ENCODE measurements at regions not wholly inside any gene's neighbourhood (a gene's known extent, or its start where the extent isn't known, plus 50 kb on each side); places are given as distances from the start of the nearest gene placed in this dataset.
A peak's percentile ranks its signal among the peaks of the same experiment; 100 is the strongest.

DNA sequence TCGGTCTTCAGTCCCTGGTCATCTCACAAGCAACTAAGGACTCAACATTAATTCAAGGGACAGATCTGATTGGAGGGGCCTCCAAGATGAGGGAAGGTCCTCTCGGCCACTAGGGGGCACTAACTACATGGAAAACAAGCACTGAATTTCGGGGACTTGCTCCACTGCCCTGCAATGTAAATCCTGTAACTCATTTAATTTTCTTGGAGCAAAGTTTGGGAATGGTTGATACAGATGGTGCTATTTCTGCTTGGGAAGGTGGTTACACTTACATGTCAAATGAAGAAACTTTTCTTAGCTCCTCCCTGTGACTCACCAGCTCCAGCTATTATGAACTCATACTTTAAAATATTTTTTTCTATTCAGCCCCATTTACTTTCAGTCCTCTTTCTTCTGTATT, 97.4 kb upstream of the KCNJ15 start:
- ChIA-PET POLR2A (ENCODE audit: unreplicated experiment) (no interaction called here), CTCF (interaction anchor here (0.7 to 1.5 kb wide), 4 partner anchors 11 to 451 kb away, joined by 3 to 6 read pairs (median 3); no protein-coding TSS in a partner anchor)
- H3K36me3 ChIP-seq (ENCODE audit: control insufficient read depth, insufficient read depth, low read length), result no peaks in the 10 kb centered on the region
- ATAC-seq (ENCODE audit: low read depth) (peak; percentile 95), DNase-seq (peak; percentile 84)
- no peak overlapping the region for H3K4ac ChIP-seq (ENCODE audit: low read depth, low read length)
- TF ChIP-seq CHD1 (IDR thresholded peaks at IDR 0.05; ENCODE audit: low read depth, low read length), result no peak
- no peak for TF ChIP-seq NFE2L2 (IDR thresholded peaks at IDR 0.05; ENCODE audit: low read depth, low read length)
- peak; percentile 82 for TF ChIP-seq RAD21 (IDR thresholded peaks at IDR 0.05; ENCODE audit: low read length)
- TF ChIP-seq FOS (IDR thresholded peaks at IDR 0.05; ENCODE audit: low read depth, low read length), result no peak
- peak; percentile 85 for TF ChIP-seq SMC3 (IDR thresholded peaks at IDR 0.05; ENCODE audit: low read depth, low read length)
- TF ChIP-seq CEBPB (IDR thresholded peaks at IDR 0.05; ENCODE audit: low read depth, low read length), result 0 out of 2 replicates have a peak, but pooled peaks have one; percentile 9
- TF ChIP-seq, protein P1, sequence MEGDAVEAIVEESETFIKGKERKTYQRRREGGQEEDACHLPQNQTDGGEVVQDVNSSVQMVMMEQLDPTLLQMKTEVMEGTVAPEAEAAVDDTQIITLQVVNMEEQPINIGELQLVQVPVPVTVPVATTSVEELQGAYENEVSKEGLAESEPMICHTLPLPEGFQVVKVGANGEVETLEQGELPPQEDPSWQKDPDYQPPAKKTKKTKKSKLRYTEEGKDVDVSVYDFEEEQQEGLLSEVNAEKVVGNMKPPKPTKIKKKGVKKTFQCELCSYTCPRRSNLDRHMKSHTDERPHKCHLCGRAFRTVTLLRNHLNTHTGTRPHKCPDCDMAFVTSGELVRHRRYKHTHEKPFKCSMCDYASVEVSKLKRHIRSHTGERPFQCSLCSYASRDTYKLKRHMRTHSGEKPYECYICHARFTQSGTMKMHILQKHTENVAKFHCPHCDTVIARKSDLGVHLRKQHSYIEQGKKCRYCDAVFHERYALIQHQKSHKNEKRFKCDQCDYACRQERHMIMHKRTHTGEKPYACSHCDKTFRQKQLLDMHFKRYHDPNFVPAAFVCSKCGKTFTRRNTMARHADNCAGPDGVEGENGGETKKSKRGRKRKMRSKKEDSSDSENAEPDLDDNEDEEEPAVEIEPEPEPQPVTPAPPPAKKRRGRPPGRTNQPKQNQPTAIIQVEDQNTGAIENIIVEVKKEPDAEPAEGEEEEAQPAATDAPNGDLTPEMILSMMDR (conservative IDR thresholded peaks at IDR 0.05; ENCODE audit: low read depth, low read length), result peak; percentile 84
- TF ChIP-seq BHLHE40 (IDR thresholded peaks at IDR 0.05; ENCODE audit: low read depth, low read length), result no peak
- no peak for TF ChIP-seq RFX5 (IDR thresholded peaks at IDR 0.05; ENCODE audit: low read depth, low read length)
- TF ChIP-seq POLR2A (IDR thresholded peaks at IDR 0.05; ENCODE audit: low read depth, low read length), result no peak
- TF ChIP-seq, protein P2, sequence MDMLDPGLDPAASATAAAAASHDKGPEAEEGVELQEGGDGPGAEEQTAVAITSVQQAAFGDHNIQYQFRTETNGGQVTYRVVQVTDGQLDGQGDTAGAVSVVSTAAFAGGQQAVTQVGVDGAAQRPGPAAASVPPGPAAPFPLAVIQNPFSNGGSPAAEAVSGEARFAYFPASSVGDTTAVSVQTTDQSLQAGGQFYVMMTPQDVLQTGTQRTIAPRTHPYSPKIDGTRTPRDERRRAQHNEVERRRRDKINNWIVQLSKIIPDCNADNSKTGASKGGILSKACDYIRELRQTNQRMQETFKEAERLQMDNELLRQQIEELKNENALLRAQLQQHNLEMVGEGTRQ (IDR thresholded peaks at IDR 0.05; ENCODE audit: low read depth, low read length), result no peak
- TF ChIP-seq MXI1 (IDR thresholded peaks at IDR 0.05; ENCODE audit: borderline replicate concordance, low read depth, low read length), result no peak
- TF ChIP-seq MAFK (IDR thresholded peaks at IDR 0.05; ENCODE audit: low read depth, low read length), result no peak
- TF ChIP-seq, protein P3, sequence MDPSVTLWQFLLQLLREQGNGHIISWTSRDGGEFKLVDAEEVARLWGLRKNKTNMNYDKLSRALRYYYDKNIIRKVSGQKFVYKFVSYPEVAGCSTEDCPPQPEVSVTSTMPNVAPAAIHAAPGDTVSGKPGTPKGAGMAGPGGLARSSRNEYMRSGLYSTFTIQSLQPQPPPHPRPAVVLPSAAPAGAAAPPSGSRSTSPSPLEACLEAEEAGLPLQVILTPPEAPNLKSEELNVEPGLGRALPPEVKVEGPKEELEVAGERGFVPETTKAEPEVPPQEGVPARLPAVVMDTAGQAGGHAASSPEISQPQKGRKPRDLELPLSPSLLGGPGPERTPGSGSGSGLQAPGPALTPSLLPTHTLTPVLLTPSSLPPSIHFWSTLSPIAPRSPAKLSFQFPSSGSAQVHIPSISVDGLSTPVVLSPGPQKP (IDR thresholded peaks at IDR 0.05; ENCODE audit: borderline replicate concordance, low read depth, low read length), result no peak
- TF ChIP-seq RCOR1 (IDR thresholded peaks at IDR 0.05; ENCODE audit: insufficient replicate concordance, low read length), result no peak
- no peak for TF ChIP-seq MAZ (IDR thresholded peaks at IDR 0.05; ENCODE audit: borderline replicate concordance, low read depth, low read length)
- peaks cover 14% of the 10 kb centered on the region for H3K27me3 ChIP-seq (ENCODE audit: control insufficient read depth, insufficient read depth, low read length)
- H3K56ac ChIP-seq (ENCODE audit: extremely low read depth, insufficient read depth, low read length), result no peak overlapping the region
- no peak overlapping the region for H2BK120ac ChIP-seq (ENCODE audit: low read depth, low read length)
- H2BK15ac ChIP-seq (ENCODE audit: low read depth, low read length), result no peak overlapping the region
- in situ Hi-C loops (cut with MboI; ENCODE audit: low sequenced_read_pairs), result no loop called here
- H3K4me1 ChIP-seq (ENCODE audit: control insufficient read depth, insufficient read depth, low read length), result no peaks in the 10 kb centered on the region
- no peaks in the 10 kb centered on the region for H3K9me1 ChIP-seq (ENCODE audit: insufficient read depth, low read length)
- no peak overlapping the region for H4K8ac ChIP-seq (ENCODE audit: low read depth in 2 of 2, low read length in 2 of 2)
- no peak overlapping the region for H3K23ac ChIP-seq (ENCODE audit: low read depth, low read length)
- H4K91ac ChIP-seq (ENCODE audit: insufficient read depth, low read depth, low read length), result no peak overlapping the region
- intact Hi-C loops (cut with micrococcal nuclease), result loop anchor here (1.0 kb wide), 3 partner anchors 60 to 197 kb away; no protein-coding TSS in a partner anchor
- no peaks in the 10 kb centered on the region for H3K79me1 ChIP-seq (ENCODE audit: low read depth in 1 of 2, low read length in 2 of 2)
- H2AK5ac ChIP-seq (ENCODE audit: low read depth, low read length), result no peak overlapping the region
- no peak overlapping the region for H3K4me3 ChIP-seq (ENCODE audit: insufficient read depth, low read depth, low read length)
- BruUV-seq (replicated peaks), result no TSS peak
- H3K4me2 ChIP-seq (ENCODE audit: low read depth, low read length), result no peak overlapping the region
- WGBS, 2 experiments (ENCODE audit: extremely low coverage in 2 of 2, insufficient read length in 1 of 2), result no CpG with 5 or more reads among the region's 3 CpGs
- H2AK9ac ChIP-seq (replicated peaks; ENCODE audit: low read depth, low read length, poor library complexity), result no peak overlapping the region
- no peak overlapping the region for H3K27ac ChIP-seq (ENCODE audit: insufficient read depth, low read length)
- dilution Hi-C loops (cut with HindIII; ENCODE audit: low sequenced_read_pairs, unreplicated experiment), result no loop called here
- no peak overlapping the region for H3K18ac ChIP-seq (ENCODE audit: low read depth, low read length)
- no peak overlapping the region for H2AFZ ChIP-seq (replicated peaks; ENCODE audit: low read length, poor library complexity)
- H2BK5ac ChIP-seq (ENCODE audit: low read depth, low read length, poor library complexity, severe bottlenecking), result no peak overlapping the region
- H3K9me3 ChIP-seq (ENCODE audit: control insufficient read depth, insufficient read depth, low read length), result no peaks in the 10 kb centered on the region
- no peaks in the 10 kb centered on the region for H4K20me1 ChIP-seq (ENCODE audit: insufficient read depth, low read length)
- H4K5ac ChIP-seq (ENCODE audit: low read depth, low read length), result no peak overlapping the region
- peak overlapping the region; percentile 32; the same call in 1 of the 2 replicates for H2BK20ac ChIP-seq (ENCODE audit: low read depth, low read length)
- H3K9ac ChIP-seq (ENCODE audit: low read depth, low read length), result no peak overlapping the region
- no peak overlapping the region for H3K14ac ChIP-seq (replicated peaks; ENCODE audit: low read depth, low read length)

Data from IMR-90 (cell line).